ENCODE measurements at regions not wholly inside any gene's neighbourhood (a gene's known extent, or its start where the extent isn't known, plus 50 kb on each side); places are given as distances from the start of the nearest gene placed in this dataset.

- TF ChIP-seq CTCF (IDR thresholded peaks at IDR 0.05) (no peak), POLR2A (IDR thresholded peaks at IDR 0.05) (no peak)
Observed at GRCh38 chr1:199580300-199580699, 447.2 kb upstream of the NR5A2 start.

Data from Peyer's patch (tissue), 4 donors.